Jurkat, Clone E6-1 (cell line): ENCODE measurements at regions not wholly inside any gene's neighbourhood (a gene's known extent, or its start where the extent isn't known, plus 50 kb on each side); places are given as distances from the start of the nearest gene placed in this dataset.
"Not testable (repeated sequence)": the region's sequence is repeated elsewhere in the genome, so short reads cannot be mapped to it uniquely, and the experiment has no call there.

Experiments
- DNase-seq: peaks from one replicate; pipeline ENCODE4 v3.0.0-alpha.2; 2011; ENCODE audit warnings: low read depth, low spot score
- H3K4me3 ChIP-seq: 2 replicates; pipeline ENCODE4 v1.5.1; 2011; ENCODE audit warnings: mild to moderate bottlenecking, low read length, control low read depth, moderate library complexity

GRCh38 chr1:101451888-101452287, 215.1 kb downstream of the S1PR1 start:
- H3K4me3 ChIP-seq, result no peak overlapping the region
- DNase-seq, result peak; percentile 44

GRCh38 chr1:101452825-101453224, 216.0 kb downstream of the S1PR1 start:
- no peak overlapping the region for H3K4me3 ChIP-seq
- DNase-seq, result no peak

DNA sequence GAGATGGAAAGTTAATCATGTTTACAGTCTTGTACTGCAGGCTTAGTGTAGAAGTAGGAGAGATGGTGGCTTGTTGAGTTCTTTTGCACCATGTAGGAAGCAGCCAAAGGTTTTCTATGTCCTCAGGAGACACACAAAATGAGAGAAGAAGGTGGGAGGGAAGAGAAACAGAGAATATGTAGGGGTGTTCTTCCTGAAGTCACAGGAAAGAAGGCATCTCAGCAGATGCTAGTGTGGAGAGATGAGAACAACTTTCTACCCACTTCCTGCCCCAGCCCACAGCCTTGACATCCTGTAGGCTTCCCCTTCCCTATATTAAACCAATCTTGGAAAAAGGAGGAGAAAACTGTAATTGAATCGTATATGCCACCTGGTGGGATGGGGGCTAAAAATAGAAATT, 217.0 kb downstream of the S1PR1 start:
- peak; percentile 79 for DNase-seq
- H3K4me3 ChIP-seq, result no peak overlapping the region; the same call in 1 of the 2 replicates

DNA sequence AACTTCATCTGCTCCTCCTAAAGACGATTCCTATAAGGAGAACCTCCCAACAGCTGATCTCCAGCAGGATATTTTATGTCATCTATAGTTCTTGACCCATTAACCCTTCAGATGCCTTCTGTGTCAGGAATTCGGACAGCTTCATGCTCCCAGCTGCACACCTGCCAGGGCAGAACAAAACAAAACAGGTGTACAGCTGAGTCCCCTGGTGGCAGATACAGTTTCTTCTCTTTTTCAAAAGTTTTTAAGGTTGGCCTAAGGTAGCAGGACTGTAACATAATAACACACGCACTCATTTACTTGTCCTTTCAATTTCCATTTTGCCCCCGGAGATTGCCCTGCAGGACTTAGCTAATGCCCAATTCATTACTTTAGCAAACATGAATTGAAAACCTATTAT, 218.3 kb downstream of the S1PR1 start:
- no peak for DNase-seq

GRCh38 chr1:101460739-101461138, 223.9 kb downstream of the S1PR1 start:
- H3K4me3 ChIP-seq, result no peak overlapping the region
- DNase-seq, result no peak

More for the DNA sequence above, 218.3 kb downstream of the S1PR1 start:
- no peak overlapping the region for H3K4me3 ChIP-seq

- no peak for DNase-seq
- H3K4me3 ChIP-seq, result no peak overlapping the region
Observed at GRCh38 chr1:101463195-101463594, 226.4 kb downstream of the S1PR1 start.

- no peak overlapping the region for H3K4me3 ChIP-seq
- no peak for DNase-seq
Observed at GRCh38 chr1:101465941-101466340, 229.1 kb downstream of the S1PR1 start.

DNA sequence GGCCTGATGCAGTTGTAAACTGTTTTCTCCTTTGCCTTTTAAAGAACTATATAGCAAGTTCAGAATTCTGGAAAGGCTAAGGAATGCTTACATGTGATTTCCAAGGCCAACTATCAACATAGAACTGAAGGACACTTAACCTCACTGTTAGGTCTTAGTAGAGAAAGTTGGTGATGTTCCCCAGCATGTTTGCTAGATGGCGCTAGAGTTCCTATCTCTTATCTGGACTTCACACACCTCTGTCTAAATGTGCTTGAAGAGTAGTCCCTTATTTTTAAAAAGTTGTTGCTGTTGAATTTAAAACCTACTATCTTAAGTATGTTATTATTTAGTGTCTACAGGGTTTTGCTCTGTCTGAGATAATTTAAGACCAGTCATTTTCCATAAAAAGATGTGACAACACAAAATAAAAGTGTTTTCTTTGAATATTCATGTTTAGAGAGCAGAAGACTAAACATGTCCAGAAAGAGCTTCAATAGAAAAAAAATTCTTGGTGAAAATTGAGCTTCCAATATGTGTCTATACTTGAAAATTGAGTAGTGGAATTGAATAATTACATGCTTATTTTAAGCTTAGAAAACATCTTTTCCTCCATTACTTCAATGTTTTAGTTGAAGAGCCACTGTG, 237.3 kb downstream of the S1PR1 start:
- DNase-seq, result peak; percentile 54
- no peak overlapping the region for H3K4me3 ChIP-seq

DNA sequence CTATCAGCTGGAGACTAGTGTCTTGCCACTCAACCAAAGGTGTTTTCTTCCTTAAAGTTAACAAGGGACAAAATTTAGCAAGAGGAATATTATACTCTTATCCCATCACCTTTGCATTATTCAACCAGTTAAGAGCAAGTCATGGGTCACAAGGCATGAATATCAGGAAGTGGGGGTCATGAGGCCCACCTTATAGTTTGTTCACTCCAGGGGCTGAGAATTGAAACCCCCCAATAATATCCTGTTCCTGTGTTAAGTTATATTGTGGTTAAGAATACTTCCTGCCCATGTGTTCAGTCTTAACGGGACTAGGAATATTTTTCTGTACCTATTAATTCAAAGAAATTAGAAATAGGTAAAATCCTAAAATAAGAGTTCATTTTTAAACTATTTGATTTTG, 239.7 kb downstream of the S1PR1 start:
- peak; percentile 39 for DNase-seq
- H3K4me3 ChIP-seq, result no peak overlapping the region

DNA sequence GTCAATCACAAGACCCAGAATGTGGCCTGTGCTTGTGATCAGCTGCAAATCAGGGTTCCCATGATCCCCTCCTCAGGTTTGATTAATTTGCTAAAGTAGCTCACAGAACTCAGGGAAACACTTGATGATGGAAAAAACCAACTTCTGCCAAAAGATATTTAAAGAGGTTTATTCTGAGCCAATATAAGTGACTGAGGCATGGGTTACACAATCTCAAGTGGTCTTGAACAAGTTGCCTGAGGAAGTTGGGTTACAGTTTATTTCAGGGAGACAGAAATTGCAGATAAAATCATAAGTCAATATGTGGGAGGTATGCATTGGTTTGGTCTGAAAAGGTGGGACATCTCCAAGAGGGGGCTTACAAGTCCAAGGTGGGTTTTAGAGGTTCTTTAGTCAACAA, 243.1 kb downstream of the S1PR1 start:
- no peak for DNase-seq

GRCh38 chr1:101482306-101482705, 245.5 kb downstream of the S1PR1 start:
- H3K4me3 ChIP-seq, result no peak overlapping the region
- no peak for DNase-seq

More for the DNA sequence above, 243.1 kb downstream of the S1PR1 start:
- no peak overlapping the region for H3K4me3 ChIP-seq

- no peak overlapping the region for H3K4me3 ChIP-seq
- DNase-seq, result no peak
Observed at GRCh38 chr1:101483982-101484688, 247.3 kb downstream of the S1PR1 start.

GRCh38 chr1:101484689-101485338, 248.0 kb downstream of the S1PR1 start:
- no peak overlapping the region for H3K4me3 ChIP-seq
- DNase-seq, result no peak

- no peak overlapping the region for H3K4me3 ChIP-seq
- DNase-seq, result no peak
Observed at GRCh38 chr1:101485712-101486111, 248.9 kb downstream of the S1PR1 start.

DNA sequence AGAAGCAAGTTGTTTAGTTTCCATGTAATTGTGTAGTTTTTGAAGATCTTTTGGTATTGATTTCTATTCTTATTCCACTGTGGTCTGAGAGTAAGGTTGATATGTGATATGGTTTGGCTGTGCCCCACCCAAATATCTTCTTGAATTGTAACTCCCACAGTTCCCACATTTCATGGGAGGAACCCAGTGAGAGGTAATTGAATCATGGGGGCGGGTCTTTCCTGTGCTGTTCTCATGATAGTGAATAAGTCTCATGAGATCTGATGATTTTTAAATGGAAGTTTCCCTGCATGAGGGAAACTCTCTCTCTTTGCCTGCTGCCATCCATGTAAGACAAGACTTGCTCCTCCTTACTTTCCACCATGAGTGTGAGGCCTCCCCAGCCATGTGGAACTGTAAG, 255.3 kb downstream of the S1PR1 start:
- H3K4me3 ChIP-seq, DNase-seq: not testable (repeated sequence)

GRCh38 chr1:101493920-101494319, 257.1 kb downstream of the S1PR1 start:
- H3K4me3 ChIP-seq, DNase-seq: not testable (repeated sequence)

GRCh38 chr1:101496109-101496508, 259.3 kb downstream of the S1PR1 start:
- no peak overlapping the region for H3K4me3 ChIP-seq
- DNase-seq, result no peak

- DNase-seq, result no peak
- no peak overlapping the region for H3K4me3 ChIP-seq
Observed at GRCh38 chr1:101497881-101498559, 261.2 kb downstream of the S1PR1 start.

GRCh38 chr1:101504106-101504505, 267.3 kb downstream of the S1PR1 start:
- not testable (repeated sequence) for DNase-seq, H3K4me3 ChIP-seq

- H3K4me3 ChIP-seq, DNase-seq: not testable (repeated sequence)
Observed at GRCh38 chr1:101505240-101505639, 268.4 kb downstream of the S1PR1 start.
